HTR-8/SVneo (cell line): ENCODE measurements at regions not wholly inside any gene's neighbourhood (a gene's known extent, or its start where the extent isn't known, plus 50 kb on each side); places are given as distances from the start of the nearest gene placed in this dataset.

Experiments used
- DNase-seq: peaks from one replicate; pipeline ENCODE4 v3.0.0; 2011; ENCODE audit warnings: low spot score, mixed read lengths; ENCODE audit not compliant: insufficient read length
- FAIRE-seq: peaks from 2 replicates; lab custom pipeline; 2011; peaks lifted over from hg19 to GRCh38; lab: Jason Lieb, UNC

- FAIRE-seq (peak; percentile 66), DNase-seq (no peak)
Observed at GRCh38 chr14:75226755-75227544, 50.5 kb upstream of the TMED10 start.
